Nephron progenitor cell (in vitro differentiated cells): ENCODE measurements at regions not wholly inside any gene's neighbourhood (a gene's known extent, or its start where the extent isn't known, plus 50 kb on each side); places are given as distances from the start of the nearest gene placed in this dataset.

ENCODE experiments used
- DNase-seq: peaks from one replicate; pipeline ENCODE4 v3.0.0; 2021
- H3K27ac Mint-ChIP-seq: 2 replicates; pipeline ENCODE4 v1.8.0; 2021; ENCODE audit warnings: mild to moderate bottlenecking, moderate library complexity, mixed read lengths
- H3K27me3 Mint-ChIP-seq: 2 replicates; pipeline ENCODE4 v1.8.0; 2021; ENCODE audit warnings: mild to moderate bottlenecking, low read depth, mixed read lengths; ENCODE audit not compliant: poor library complexity
- H3K36me3 Mint-ChIP-seq: 2 replicates; pipeline ENCODE4 v1.8.0; 2021; ENCODE audit warnings: low read depth, mixed read lengths
- H3K4me1 Mint-ChIP-seq: 2 replicates; pipeline ENCODE4 v1.8.0; 2021; ENCODE audit warnings: mixed read lengths
- H3K4me3 Mint-ChIP-seq: 2 replicates; pipeline ENCODE4 v1.8.0; 2021; ENCODE audit warnings: mild to moderate bottlenecking, moderate library complexity, mixed read lengths
- H3K9me3 Mint-ChIP-seq: 2 replicates; pipeline ENCODE4 v1.8.0; 2021; ENCODE audit warnings: mild to moderate bottlenecking, moderate library complexity, mixed read lengths
- TF ChIP-seq, protein P1 (sequence below): fragments of 200-600 bp; sonication (generic); IDR thresholded peaks from 2 replicates; pipeline ENCODE4 v1.5.0; 2021; ENCODE audit warnings: antibody characterized with exemption

DNA sequence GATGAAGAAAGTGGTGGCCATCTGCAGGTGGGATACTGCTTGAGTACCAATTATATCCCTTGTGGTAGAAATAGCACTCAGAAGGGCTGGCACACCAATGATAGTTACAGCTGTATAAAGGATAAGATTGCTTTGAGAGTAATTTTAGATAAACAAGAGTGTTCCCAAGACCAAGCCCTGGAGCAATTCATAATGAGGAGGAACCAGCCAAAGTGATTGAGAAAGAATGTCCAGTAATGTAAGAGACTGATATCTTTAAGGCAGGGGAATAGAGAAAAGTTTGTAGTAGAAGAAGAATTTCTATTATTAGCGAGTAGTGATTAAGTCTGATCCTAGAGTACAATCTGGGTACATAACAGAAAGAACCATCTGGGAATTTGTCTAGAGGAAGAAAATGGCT is 945.1 kb downstream of the OTOL1 start:
- no peak overlapping the region for H3K27ac Mint-ChIP-seq
- H3K4me3 Mint-ChIP-seq: no peak overlapping the region
- no peaks in the 10 kb centered on the region for H3K4me1 Mint-ChIP-seq
- no peaks in the 10 kb centered on the region for H3K27me3 Mint-ChIP-seq
- H3K36me3 Mint-ChIP-seq: peaks cover 7% of the 10 kb centered on the region
- H3K9me3 Mint-ChIP-seq: peaks cover 7% of the 10 kb centered on the region
- no peak for DNase-seq
- TF ChIP-seq, protein P1, sequence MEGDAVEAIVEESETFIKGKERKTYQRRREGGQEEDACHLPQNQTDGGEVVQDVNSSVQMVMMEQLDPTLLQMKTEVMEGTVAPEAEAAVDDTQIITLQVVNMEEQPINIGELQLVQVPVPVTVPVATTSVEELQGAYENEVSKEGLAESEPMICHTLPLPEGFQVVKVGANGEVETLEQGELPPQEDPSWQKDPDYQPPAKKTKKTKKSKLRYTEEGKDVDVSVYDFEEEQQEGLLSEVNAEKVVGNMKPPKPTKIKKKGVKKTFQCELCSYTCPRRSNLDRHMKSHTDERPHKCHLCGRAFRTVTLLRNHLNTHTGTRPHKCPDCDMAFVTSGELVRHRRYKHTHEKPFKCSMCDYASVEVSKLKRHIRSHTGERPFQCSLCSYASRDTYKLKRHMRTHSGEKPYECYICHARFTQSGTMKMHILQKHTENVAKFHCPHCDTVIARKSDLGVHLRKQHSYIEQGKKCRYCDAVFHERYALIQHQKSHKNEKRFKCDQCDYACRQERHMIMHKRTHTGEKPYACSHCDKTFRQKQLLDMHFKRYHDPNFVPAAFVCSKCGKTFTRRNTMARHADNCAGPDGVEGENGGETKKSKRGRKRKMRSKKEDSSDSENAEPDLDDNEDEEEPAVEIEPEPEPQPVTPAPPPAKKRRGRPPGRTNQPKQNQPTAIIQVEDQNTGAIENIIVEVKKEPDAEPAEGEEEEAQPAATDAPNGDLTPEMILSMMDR: no peak

DNA sequence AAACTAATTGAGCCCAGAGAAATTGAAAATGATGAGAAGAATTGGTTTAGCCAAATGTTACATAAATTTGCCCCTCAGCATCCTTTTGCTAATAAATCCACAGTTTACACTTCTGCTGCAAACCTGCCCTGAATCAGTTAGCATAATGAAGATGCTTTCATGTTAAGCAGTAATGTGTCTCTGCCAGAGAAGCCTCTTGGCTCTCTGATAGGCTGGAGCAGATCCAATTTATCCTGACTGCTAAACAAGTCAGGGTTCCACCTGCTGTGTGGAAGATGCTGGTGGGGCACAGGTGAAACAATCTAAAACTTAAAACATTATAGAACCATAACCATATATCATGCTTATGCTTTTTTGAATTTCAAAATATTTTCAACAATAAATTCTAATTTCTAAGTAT is 946.8 kb downstream of the OTOL1 start:
- H3K4me1 Mint-ChIP-seq: no peaks in the 10 kb centered on the region
- peaks cover 10% of the 10 kb centered on the region for H3K9me3 Mint-ChIP-seq
- no peak overlapping the region for H3K4me3 Mint-ChIP-seq
- H3K36me3 Mint-ChIP-seq: peaks cover 7% of the 10 kb centered on the region
- H3K27ac Mint-ChIP-seq: no peak overlapping the region
- TF ChIP-seq, protein P1: no peak
- no peak for DNase-seq
- H3K27me3 Mint-ChIP-seq: no peaks in the 10 kb centered on the region

DNA sequence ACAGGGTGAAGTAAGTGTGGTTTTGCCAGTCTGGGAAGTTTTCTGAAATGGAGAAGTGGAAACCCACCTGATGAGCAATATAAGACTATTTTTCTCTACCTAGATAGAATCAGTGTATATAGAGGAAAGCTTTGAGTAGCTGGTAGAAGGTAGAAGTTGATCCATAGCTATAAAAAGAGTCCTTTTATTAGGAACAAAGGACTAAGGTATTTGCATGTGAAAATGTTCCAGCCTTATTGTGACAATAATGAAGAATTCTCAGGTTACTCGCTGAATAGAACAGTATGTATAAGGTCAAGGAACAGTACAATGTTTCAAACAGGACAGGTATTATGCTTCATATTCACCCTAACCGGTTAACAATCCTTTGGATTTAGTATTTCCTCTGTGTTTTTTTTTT is 972.2 kb downstream of the OTOL1 start:
- no peak for DNase-seq
- H3K9me3 Mint-ChIP-seq: peaks cover 1% of the 10 kb centered on the region
- no peaks in the 10 kb centered on the region for H3K4me1 Mint-ChIP-seq
- H3K36me3 Mint-ChIP-seq: no peaks in the 10 kb centered on the region
- no peak overlapping the region for H3K27ac Mint-ChIP-seq
- TF ChIP-seq, protein P1: no peak
- peaks cover 4% of the 10 kb centered on the region for H3K27me3 Mint-ChIP-seq
- H3K4me3 Mint-ChIP-seq: no peak overlapping the region

DNA sequence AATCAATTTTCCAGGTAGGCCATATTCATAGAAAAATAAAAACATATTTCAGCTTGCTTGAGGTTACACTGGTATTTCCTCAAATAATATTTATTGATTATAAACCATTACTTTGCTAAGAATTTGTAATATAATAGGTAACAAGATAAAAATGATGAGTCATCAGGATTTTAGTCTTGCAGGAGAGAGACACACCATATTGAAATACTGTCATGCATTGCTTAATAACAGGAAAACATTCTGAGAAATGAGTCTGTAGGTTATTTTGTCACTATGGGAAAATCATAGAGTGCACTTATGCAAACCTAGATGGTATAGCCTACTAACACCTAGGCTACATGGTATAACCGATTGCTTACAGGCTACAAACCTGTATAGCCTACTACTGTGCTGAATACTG is 990.5 kb downstream of the OTOL1 start:
- H3K9me3 Mint-ChIP-seq: no peaks in the 10 kb centered on the region

DNA sequence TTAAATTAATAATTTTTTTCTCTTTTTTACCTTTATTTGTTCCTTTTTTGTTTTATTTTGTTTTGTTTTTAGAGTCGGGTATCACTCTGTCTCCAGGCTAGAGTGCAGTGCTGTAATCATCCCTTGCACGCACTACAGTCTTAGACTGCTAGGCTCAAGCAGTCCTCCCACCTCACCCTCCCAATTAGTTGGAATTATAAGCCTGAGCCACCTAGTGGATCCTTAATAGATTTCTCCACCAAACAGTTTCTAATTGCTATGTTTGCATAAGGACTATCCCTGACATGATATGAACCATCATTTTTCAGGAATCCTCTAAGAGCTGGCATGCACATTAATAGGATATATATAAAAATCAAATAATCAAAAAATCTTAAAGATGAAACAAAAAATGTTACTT is 993.2 kb downstream of the OTOL1 start:
- Mint-ChIP-seq H3K36me3 (no peaks in the 10 kb centered on the region), H3K9me3 (no peaks in the 10 kb centered on the region), H3K27ac (no peak overlapping the region), H3K4me3 (no peak overlapping the region), H3K27me3 (no peaks in the 10 kb centered on the region), H3K4me1 (no peaks in the 10 kb centered on the region)
- no peak for DNase-seq
- TF ChIP-seq, protein P1: no peak

More for the DNA sequence above, 990.5 kb downstream of the OTOL1 start:
- Mint-ChIP-seq H3K4me3 (no peak overlapping the region), H3K27me3 (no peaks in the 10 kb centered on the region), H3K27ac (no peak overlapping the region), H3K4me1 (no peaks in the 10 kb centered on the region), H3K36me3 (no peaks in the 10 kb centered on the region)
- TF ChIP-seq, protein P1: no peak
- DNase-seq: no peak

DNA sequence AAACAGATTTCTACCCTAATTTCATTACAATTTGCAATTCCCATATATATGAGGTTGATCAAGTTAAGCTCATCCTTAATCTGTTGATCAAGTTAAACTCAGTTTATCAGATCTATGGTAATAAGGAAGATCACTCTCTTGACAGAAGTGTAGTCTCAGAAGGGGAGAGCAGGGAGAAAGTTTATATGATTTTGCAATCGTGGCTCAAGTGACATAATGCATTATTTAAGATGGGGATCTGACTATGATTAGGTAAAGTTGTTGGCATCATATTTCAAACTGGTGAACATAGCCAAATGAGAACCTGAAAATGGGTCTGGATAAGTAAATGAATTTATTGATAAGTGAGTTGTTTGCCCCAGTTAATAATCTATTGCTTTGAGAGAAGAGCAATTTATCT is 995.3 kb downstream of the OTOL1 start:
- Mint-ChIP-seq H3K27ac (no peak overlapping the region), H3K36me3 (no peaks in the 10 kb centered on the region), H3K4me3 (no peak overlapping the region), H3K27me3 (no peaks in the 10 kb centered on the region), H3K9me3 (no peaks in the 10 kb centered on the region), H3K4me1 (no peaks in the 10 kb centered on the region)
- DNase-seq: no peak
- TF ChIP-seq, protein P1: no peak
